IMR-90 (cell line): ENCODE measurements at regions not wholly inside any gene's neighbourhood (a gene's known extent, or its start where the extent isn't known, plus 50 kb on each side); places are given as distances from the start of the nearest gene placed in this dataset.
A peak's percentile ranks its signal among the peaks of the same experiment; 100 is the strongest.

ENCODE experiments used
- ATAC-seq: fragments of 200-7000 bp; cut with Tn5 transposase; 2 replicates; pipeline ENCODE4 v1.9.1; 2020; ENCODE audit warnings: low read depth, mild to moderate bottlenecking, moderate library complexity
- BruUV-seq: library from RNA; stranded (reverse); fragments of 400-500 nt; replicated peaks from 2 replicates; lab custom pipeline; 2021; lab: Mats Ljungman, UMichigan
- CTCF ChIA-PET: fragments of 300-600 bp; formaldehyde crosslinking; extraction: SDS; loops from one replicate; lab custom pipeline; 2021; ENCODE audit warnings: antibody characterized with exemption; lab: Yijun Ruan, JAX
- POLR2A ChIA-PET: fragments of 300-600 bp; sonication (Branson Sonifier 250); formaldehyde crosslinking; loops from one replicate; lab custom pipeline; 2022; ENCODE audit warnings: antibody characterized with exemption; ENCODE audit not compliant: unreplicated experiment; lab: Charles Lee
- DNase-seq: peaks from one replicate; pipeline ENCODE4 v3.0.0; 2013
- H2AFZ ChIP-seq: replicated peaks from 2 replicates; pipeline ENCODE3; 2013; ENCODE audit warnings: low read length, mild to moderate bottlenecking; ENCODE audit not compliant: poor library complexity
- H2AK5ac ChIP-seq: 2 replicates; pipeline ENCODE4 v1.6.1; 2013; ENCODE audit warnings: low read depth, low read length, inconsistent platforms
- H2AK9ac ChIP-seq: replicated peaks from 2 replicates; pipeline ENCODE3; 2013; ENCODE audit warnings: mild to moderate bottlenecking, low read depth, low read length, moderate library complexity; ENCODE audit not compliant: poor library complexity
- H2BK120ac ChIP-seq: 2 replicates; pipeline ENCODE4 v1.6.1; 2013; ENCODE audit warnings: low read depth, low read length, inconsistent platforms
- H2BK15ac ChIP-seq: 3 replicates; pipeline ENCODE4 v1.6.1; 2013; ENCODE audit warnings: low read depth, low read length, inconsistent platforms
- H2BK20ac ChIP-seq: 2 replicates; pipeline ENCODE4 v1.6.1; 2013; ENCODE audit warnings: low read depth, mild to moderate bottlenecking, inconsistent platforms, low read length, moderate library complexity
- H2BK5ac ChIP-seq: 2 replicates; pipeline ENCODE4 v1.6.1; 2013; ENCODE audit warnings: mild to moderate bottlenecking, low read depth, low read length, inconsistent platforms; ENCODE audit not compliant: poor library complexity, severe bottlenecking
- H3K14ac ChIP-seq: replicated peaks from 2 replicates; pipeline ENCODE4 v1.6.1; 2013; ENCODE audit warnings: low read depth, low read length, inconsistent platforms
- H3K18ac ChIP-seq: 2 replicates; pipeline ENCODE4 v1.6.1; 2013; ENCODE audit warnings: low read depth, low read length, control low read depth
- H3K23ac ChIP-seq: 2 replicates; pipeline ENCODE4 v1.6.1; 2013; ENCODE audit warnings: low read depth, low read length, inconsistent platforms
- H3K27ac ChIP-seq: 2 replicates; pipeline ENCODE4 v1.5.1; 2013; ENCODE audit warnings: mild to moderate bottlenecking, control low read depth, low read length; ENCODE audit not compliant: insufficient read depth
- H3K27me3 ChIP-seq: 2 replicates; pipeline ENCODE4 v1.6.1; 2013; ENCODE audit warnings: low read length; ENCODE audit not compliant: control insufficient read depth, insufficient read depth
- H3K36me3 ChIP-seq: 2 replicates; pipeline ENCODE4 v1.6.1; 2013; ENCODE audit warnings: low read length, mixed read lengths; ENCODE audit not compliant: control insufficient read depth, insufficient read depth
- H3K4ac ChIP-seq: 2 replicates; pipeline ENCODE4 v1.6.1; 2013; ENCODE audit warnings: low read depth, low read length, inconsistent platforms
- H3K4me1 ChIP-seq: 2 replicates; pipeline ENCODE4 v1.6.1; 2013; ENCODE audit warnings: low read length, mixed read lengths; ENCODE audit not compliant: control insufficient read depth, insufficient read depth
- H3K4me2 ChIP-seq: 2 replicates; pipeline ENCODE4 v1.6.1; 2013; ENCODE audit warnings: low read depth, mild to moderate bottlenecking, control low read depth, low read length, moderate library complexity
- H3K4me3 ChIP-seq: 2 replicates; pipeline ENCODE4 v1.5.1; 2013; ENCODE audit warnings: low read depth, mild to moderate bottlenecking, control low read depth, low read length, moderate library complexity; ENCODE audit not compliant: insufficient read depth
- H3K56ac ChIP-seq: 2 replicates; pipeline ENCODE4 v1.6.1; 2013; ENCODE audit warnings: low read length, inconsistent platforms; ENCODE audit not compliant: insufficient read depth; ENCODE audit errors: extremely low read depth
- H3K79me1 ChIP-seq, 2 experiments: 2 replicates each; pipeline ENCODE4 v1.6.1; 2013; ENCODE audit warnings: low read length in 2 of 2, inconsistent platforms in 1 of 2, low read depth in 1 of 2
- H3K9ac ChIP-seq: 2 replicates; pipeline ENCODE4 v1.6.1; 2013; ENCODE audit warnings: low read depth, low read length, control low read depth
- H3K9me1 ChIP-seq: 2 replicates; pipeline ENCODE4 v1.6.1; 2013; ENCODE audit warnings: low read length, inconsistent platforms; ENCODE audit not compliant: insufficient read depth
- H3K9me3 ChIP-seq: 2 replicates; pipeline ENCODE4 v1.6.1; 2013; ENCODE audit warnings: low read length; ENCODE audit not compliant: control insufficient read depth, insufficient read depth
- H4K20me1 ChIP-seq: 2 replicates; pipeline ENCODE4 v1.6.1; 2013; ENCODE audit warnings: low read length, inconsistent platforms; ENCODE audit not compliant: insufficient read depth
- H4K5ac ChIP-seq: 2 replicates; pipeline ENCODE4 v1.6.1; 2013; ENCODE audit warnings: mild to moderate bottlenecking, low read depth, low read length, control low read depth
- H4K8ac ChIP-seq, 2 experiments: 2 replicates each; pipeline ENCODE4 v1.6.1; 2013; ENCODE audit warnings: low read depth in 2 of 2, low read length in 2 of 2, control low read depth in 1 of 2, inconsistent platforms in 1 of 2
- H4K91ac ChIP-seq: 2 replicates; pipeline ENCODE4 v1.6.1; 2013; ENCODE audit warnings: low read depth, low read length, inconsistent platforms; ENCODE audit not compliant: insufficient read depth
- BHLHE40 ChIP-seq: fragments of 150-350 bp; IDR thresholded peaks from 2 replicates; pipeline ENCODE4 v1.6.1; 2016; ENCODE audit warnings: mild to moderate bottlenecking, low read depth, low read length
- CEBPB ChIP-seq: IDR thresholded peaks from 2 replicates; pipeline ENCODE4 v1.6.1; 2012; ENCODE audit warnings: low read depth, low read length, improper control_type of control experiment
- WGBS, 2 experiments: methylation state at CpG; one replicate each; pipeline versions ENCODE4 v1.1.5 to v1.1.7; 2013; ENCODE audit warnings: missing lambda C conversion rate in 2 of 2; ENCODE audit not compliant: insufficient read length in 1 of 2; ENCODE audit errors: extremely low coverage in 2 of 2; 5-methylcytosine and 5-hydroxymethylcytosine counted together
- dilution Hi-C: fragments of 300-500 bp; cut with HindIII; formaldehyde crosslinking; loops from one replicate; pipeline ENCODE4 v1.14.3; 2018; ENCODE audit warnings: low sequenced_read_pairs; ENCODE audit not compliant: unreplicated experiment
- in situ Hi-C: fragments of 300-500 bp; cut with MboI; formaldehyde crosslinking; loops from 3 replicates; pipeline ENCODE4 v1.14.3; 2019; ENCODE audit warnings: low sequenced_read_pairs, inconsistent platforms, mixed read lengths
- intact Hi-C: fragments of 100-400 bp; cut with micrococcal nuclease; formaldehyde crosslinking; loops from 2 replicates; pipeline ENCODE4 v1.10.0; 2022

DNA sequence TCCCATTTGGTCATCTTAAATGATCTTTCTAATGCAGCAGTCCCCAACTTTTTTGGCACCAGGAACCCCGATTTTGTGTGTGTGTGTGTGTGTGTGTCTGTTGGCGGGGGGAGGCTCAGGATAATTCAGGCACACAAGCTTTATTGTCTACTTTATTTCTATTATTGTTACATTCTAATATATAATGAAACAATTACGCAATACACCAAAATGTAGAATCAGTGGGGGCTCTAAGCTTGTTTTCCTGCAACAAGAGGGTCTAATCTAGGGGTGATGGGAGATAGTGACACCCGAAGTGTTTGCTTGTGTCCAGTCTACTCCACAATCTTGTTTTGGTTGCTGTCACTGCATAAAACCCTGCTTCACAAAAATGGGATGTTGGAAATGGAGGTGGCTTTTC, 621.1 kb upstream of the LRFN5 start:
- H3K36me3 ChIP-seq: no peaks in the 10 kb centered on the region
- intact Hi-C loops: no loop called here
- WGBS, 2 experiments: no CpG with 5 or more reads among the region's 4 CpGs
- no peak overlapping the region for H3K4me2 ChIP-seq
- H3K27ac ChIP-seq: no peak overlapping the region
- no peaks in the 10 kb centered on the region for H3K9me1 ChIP-seq
- ChIA-PET CTCF (no interaction called here), POLR2A (no interaction called here)
- no peak overlapping the region for H2AK5ac ChIP-seq
- no peak overlapping the region for H3K4ac ChIP-seq
- no peak overlapping the region for H2BK120ac ChIP-seq
- H4K20me1 ChIP-seq: no peaks in the 10 kb centered on the region
- in situ Hi-C loops: no loop called here
- no peak overlapping the region for H2AK9ac ChIP-seq
- no peak overlapping the region for H3K4me3 ChIP-seq
- peaks cover 3% of the 10 kb centered on the region; the same call in 1 of the 2 replicates for H3K9me3 ChIP-seq
- no TSS peak for BruUV-seq
- no peak overlapping the region for H3K9ac ChIP-seq
- H4K5ac ChIP-seq: no peak overlapping the region
- no peak overlapping the region for H2AFZ ChIP-seq
- no peaks in the 10 kb centered on the region for H3K4me1 ChIP-seq
- H3K18ac ChIP-seq: no peak overlapping the region
- no peak for DNase-seq
- dilution Hi-C loops: no loop called here
- no peak overlapping the region for H2BK15ac ChIP-seq
- H2BK20ac ChIP-seq: no peak overlapping the region
- no peak overlapping the region for H2BK5ac ChIP-seq
- no peak for ATAC-seq
- H3K23ac ChIP-seq: no peak overlapping the region
- H3K56ac ChIP-seq: no peak overlapping the region
- H3K27me3 ChIP-seq: no peaks in the 10 kb centered on the region
- H3K79me1 ChIP-seq: no peaks in the 10 kb centered on the region
- TF ChIP-seq CEBPB (peak; percentile 54), BHLHE40 (no peak)
- H4K8ac ChIP-seq: no peak overlapping the region
- no peak overlapping the region for H3K14ac ChIP-seq
- no peak overlapping the region for H4K91ac ChIP-seq
